ENCODE measurements at regions not wholly inside any gene's neighbourhood (a gene's known extent, or its start where the extent isn't known, plus 50 kb on each side); places are given as distances from the start of the nearest gene placed in this dataset.
"Not testable (repeated sequence)": the region's sequence is repeated elsewhere in the genome, so short reads cannot be mapped to it uniquely, and the experiment has no call there.

DNA sequence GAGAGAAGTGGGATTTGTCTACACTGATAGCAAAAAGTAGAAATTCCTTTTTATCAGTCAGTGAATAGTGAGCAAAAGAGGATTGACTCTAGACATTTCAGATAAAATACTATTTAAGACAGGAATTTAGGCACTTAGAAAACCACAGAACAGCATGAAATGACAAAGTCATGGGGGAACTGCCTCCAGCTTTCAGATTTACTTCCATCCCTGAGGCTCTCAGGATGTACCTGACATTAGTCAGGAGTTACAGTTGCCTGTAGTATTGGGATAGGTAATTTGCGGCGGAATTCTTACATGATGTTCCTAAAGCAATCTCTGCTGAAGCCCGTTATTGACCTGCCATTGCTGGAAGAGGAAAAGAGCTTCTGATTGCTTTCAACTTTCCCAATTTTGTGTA, 337.1 kb upstream of the MAP2 start:
- no peak for DNase-seq

DNA sequence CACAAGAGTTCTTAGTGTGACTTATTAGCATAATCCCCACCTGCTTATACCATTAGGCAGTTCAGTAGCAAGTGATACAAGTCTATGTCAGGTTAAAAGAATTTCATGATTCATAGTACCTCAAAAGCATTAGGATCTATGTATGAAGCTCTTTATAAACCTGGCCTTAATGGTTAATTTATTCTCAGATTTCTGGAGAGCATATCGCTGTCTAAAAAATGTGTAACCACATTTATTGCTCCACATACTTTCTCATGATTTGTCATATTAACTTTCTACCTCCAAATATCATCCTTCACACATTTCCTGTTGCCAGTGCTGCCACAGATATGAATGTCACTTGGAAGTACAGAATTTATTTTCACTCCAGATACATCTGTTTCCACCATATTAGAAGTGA, 332.8 kb upstream of the MAP2 start:
- no peak for DNase-seq

DNA sequence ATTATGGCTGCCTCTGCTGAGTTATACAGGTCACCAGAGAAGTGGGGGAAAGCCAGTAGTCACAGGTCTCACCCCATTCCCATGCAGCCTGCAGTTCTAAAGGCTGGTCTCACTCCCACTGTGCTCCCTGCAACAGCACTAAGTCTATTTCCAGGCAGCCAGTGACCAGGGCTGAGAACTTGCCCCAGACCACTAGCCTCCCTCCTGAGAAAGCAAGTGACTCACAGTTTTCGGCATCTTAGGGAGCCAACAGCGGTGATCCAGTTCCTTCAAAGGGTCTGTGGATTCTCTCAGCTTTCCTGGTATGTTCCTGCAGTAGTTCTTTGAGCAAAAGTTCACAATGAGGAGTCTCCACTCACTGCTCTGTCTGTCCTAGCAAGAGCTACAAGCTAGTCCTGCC, 329.6 kb upstream of the MAP2 start:
- no peak for DNase-seq

DNA sequence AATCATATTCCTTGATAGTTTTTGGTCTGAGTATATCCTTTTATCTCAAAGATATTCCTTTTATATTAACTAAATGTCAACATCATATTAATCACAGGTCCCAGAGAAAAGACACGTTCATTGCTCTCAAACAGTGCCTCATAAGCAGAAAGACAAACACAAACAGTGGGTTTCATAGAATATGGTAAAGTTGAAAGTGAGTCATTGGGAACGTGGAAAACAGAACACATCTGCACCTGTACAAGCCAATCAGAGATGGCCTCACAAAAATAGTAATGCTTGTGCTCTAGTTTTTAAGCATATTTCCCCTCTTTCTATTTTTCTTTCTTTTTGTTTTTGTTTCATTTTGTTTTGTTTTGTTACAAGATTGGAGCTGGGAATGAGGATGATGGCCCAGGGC, 328.4 kb upstream of the MAP2 start:
- no peak for DNase-seq

DNA sequence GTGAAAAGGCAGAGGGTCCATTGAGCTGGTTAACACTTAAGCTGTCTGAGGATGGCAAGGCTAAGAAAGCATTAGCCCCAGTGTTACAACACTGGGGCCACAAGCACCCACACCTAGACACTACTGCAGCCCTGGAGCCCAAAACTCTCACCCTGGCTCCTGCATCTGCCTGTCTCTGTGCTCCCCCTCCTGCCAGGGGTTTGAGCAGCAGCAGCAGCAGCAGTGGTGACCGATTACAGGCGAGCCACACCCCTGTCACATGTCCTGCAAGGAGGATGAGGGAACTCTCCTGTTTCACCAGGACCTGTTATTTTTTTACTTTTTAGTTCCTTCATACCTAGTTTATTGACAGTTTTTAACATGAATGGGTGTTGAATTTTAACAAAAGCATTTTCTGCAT, 326.7 kb upstream of the MAP2 start:
- DNase-seq: no peak

DNA sequence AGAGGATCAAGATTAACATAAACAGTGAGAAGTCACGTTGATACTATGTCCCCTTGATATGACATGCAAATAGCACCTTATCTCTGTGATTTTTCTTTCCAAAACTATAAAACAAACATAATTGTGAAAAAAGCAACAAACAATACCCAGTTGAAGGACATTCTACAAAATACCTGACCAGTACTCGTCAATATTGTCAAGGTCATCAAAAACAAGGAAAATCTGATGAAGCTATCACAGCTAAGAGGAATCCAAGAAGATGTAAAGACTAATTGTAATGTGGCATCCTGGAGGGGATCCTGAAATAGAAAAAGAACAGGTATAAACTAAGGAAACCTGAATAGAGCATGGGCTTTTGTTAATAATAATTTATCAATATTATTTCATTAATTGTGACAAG, 321.5 kb upstream of the MAP2 start:
- no peak for DNase-seq

DNA sequence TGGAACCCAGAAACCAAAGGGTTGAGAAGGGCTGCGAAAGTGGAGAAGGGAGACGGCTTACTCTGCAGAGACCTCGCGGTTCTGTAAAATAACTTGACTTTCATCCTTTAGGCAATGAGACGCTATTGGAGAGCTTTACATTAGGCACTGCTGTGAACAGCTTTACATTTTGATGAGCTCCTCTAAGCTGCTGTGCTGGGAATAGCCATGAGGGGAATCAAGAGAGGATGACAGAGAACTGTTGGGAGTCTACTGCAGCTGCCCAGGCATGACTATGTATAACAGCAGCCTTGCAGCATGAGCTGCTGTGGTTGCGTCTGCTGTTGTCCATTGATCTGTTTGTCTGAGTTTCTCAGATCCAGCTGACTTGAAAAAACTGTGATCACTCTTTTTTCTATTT, 310.8 kb upstream of the MAP2 start:
- peak; percentile 18 for DNase-seq

DNA sequence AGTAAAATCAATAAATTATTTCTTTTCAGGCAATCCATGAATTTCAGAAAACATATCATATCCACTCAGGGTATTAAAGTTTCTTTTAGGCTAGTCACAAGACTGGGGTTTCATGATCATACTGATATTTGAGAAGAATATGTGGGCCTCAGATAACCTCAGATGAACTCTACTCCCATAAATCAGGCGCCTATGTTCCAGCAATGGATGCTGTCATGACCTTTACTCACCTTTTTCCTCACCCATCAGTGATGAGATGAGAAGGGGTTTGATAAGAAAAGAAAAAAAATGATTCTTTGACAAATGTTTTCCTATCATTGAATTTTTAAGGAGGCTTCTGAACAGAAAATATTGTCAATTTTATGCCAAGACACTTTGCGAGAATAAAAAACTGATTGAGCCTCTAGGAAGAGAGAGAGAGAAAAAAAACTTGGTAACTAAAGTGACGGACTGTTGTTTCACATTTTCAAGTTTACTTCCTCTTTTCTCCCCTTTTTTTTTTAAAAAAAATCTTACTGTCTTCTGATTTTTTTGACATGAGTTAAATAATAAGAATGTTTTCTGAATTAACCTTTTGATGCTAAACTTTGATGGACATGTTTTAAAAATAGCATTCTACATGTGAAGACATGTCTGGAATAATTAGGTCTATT, 309.1 kb upstream of the MAP2 start:
- no peak for DNase-seq

DNA sequence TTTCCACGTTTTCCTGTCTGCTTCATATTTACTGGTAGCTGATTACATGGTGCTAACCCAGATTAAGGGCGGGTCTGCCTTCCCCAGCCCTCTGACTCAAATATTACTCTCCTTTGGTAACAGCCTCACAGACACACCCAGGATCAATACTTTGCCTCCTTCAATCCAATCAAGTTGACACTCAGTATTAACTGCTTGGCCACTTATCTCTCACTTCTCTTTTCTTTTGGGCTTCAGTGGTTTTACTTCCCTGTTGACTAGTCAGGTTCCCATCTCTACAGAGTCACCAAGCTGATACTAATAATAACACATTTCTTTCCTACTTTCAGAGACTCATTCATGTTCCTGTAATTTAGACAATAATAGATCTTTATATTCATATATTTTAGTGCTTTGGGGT, 302.2 kb upstream of the MAP2 start:
- DNase-seq: peak; percentile 16

DNA sequence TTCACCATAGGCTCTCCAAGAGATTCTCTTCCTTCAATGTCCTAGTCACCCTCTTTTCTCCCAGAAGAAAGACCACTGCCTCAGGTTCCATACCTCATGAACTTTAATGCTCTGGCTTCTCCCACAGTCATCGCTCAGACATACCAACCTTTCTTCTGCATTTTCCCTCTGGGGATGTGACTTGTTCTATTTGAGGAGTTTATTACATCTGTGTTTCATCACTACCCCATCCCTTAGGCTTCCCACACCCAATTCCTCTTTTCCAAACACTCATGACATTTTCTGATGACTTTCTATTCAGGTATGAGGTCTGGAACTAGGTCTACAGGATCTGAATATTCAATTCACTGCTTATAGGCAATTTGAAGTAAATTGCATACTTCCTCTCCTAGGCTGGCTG, 298.6 kb upstream of the MAP2 start:
- no peak for DNase-seq

DNA sequence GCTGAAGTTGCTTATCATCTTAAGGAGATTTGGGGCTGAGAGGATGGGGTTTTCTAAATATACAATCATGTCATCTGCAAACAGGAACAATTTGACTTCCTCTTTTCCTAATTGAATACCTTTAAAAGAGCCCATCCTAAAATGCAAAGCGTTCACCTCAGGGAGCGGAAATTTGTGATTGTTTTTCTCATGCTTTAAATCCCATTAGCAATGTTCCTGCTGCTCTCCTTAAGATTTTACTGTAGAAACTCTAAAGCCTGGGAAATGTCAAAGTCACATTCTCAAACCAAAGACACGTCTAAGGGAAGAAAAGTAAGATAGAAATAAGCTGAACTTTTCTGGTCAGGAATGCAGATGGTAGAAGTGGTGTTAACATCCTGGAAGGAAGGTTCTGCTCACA, 285.8 kb upstream of the MAP2 start:
- DNase-seq: no peak

DNA sequence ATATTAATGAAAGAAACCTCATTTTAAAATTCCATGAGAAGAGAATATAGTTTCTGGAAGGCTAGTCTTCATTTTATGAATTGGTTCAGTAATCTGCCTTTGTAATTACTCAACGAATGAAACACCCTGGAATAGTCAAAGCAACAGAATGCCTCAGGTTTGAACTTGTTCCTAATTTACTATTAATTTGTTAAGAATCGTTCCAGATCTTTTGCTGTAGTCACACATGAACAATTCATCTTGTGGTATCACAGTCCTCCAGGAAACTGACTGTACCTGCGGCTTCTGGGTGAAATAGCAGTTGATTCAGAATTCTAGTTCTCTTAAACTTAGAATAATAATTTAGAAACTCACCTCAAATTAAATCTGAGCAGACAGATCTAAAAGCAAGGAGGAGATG, 282.7 kb upstream of the MAP2 start:
- no peak for DNase-seq

DNA sequence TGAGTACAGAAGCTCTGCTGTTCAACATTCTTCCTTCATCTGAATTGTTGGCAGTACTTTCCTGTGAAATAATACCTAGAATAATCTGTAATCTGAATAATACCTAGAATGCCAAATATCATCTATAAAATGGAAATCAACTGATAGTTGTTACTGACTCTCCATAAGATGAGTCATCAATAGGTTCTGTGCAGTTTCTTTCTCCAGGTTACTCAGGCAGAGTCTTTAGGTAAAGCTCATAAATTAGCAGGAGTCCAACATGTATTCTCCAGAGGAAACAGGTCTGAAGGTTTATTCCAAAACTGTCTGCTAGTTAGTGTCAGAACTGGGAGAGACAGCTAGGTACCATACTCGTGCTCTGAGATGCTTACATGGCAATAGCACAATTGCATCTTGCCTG, 282.0 kb upstream of the MAP2 start:
- DNase-seq: no peak

DNA sequence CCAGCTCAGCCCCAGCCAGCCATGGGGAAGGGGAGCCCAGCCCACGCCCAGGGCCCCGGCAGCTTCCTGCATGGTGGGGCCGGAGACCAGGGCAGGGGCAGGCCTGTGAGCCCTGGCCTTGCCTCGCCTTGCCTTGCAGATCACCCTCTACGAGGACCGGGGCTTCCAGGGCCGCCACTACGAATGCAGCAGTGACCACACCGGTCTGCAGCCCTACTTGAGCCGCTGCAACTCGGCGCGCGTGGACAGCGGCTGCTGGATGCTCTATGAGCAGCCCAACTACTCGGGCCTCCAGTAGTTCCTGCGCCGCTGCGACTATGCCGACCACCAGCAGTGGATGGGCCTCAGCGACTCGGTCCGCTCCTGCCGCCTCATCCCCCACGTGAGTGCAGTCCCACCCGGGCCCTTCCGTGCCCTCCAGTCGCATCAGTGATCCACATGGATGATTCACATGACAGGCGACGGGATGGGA, 278.6 kb upstream of the MAP2 start:
- DNase-seq: not testable (repeated sequence)

DNA sequence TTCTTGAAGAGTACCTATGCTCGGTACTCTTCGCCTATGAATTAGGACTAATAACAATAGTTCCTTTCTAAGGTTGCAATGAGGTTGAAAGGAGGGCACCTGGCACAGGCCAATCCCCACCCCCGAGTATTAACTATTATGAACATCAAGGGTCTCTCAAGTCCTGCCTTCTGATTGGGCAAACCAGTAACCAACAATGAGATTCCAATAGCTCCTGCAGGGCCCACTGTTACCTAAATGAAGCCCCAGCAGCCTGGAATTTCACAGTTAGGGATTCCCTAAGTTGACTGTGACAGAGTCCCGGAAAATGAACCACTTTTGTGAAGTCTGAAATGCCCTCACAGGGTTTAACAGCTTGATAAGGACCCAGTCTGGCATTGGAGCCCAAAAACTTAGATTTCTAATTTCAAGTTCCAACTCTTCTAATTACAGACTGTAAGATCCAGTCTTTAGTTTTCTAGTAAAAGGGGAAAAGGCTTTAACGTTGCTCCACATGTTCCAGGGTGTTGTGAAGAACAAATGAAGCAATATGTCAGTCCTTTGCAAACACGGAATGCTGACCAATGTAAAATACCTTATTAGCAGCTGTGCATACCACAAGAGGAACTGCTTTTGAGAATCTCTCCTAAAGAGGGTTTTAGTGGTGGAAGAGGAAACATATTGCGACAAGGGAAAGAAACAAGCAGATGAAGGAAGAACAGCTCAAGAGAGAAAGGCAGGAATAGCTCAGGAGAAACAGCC, 277.7 kb upstream of the MAP2 start:
- no peak for DNase-seq

DNA sequence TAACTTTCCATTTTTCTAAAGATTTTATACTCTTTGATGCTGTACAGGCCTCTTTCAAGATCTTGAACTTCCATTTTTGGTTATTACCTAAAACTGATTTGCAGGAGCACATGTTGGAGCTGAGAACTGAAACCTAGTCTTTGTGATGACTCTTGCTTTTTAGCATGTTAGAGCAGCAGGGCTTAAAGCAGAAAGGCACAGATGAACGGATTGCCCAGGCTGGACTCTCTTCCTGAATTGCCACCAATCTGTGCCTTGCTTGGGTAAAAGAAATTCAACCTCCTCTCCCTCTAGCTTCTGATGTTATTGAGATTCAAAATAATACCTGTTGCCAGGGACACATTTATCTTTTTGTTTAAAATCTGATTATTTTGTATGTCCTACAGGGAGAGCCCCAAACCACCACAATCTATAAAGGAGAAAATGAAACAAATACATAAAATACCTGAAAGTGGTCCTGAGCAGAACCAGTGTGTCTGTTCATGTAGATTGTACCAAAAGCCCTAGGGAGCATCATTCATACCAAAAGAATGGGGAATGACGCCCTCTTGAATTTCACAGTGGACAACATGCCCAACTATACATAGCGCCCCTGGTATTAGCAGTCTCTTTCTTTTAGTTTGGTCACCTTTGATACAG, 277.0 kb upstream of the MAP2 start:
- no peak for DNase-seq

DNA sequence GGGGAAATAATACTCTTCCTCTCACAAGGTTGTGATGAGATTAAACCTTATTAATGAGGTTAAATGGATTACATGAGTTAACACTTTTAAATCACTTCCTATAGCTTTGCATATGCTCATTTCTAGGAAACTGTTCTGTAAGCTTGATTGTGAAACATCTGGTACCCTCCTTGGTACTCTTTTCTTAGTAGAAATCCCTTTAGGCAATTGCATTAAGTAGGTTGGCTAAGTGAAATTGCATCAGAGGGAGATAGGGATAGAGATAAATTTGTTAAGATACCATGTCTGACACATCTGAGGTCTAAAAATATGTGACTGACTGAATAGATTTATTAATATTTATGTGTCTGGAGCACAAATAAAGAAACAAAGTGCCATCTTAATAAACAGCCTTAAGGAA, 275.9 kb upstream of the MAP2 start:
- DNase-seq: peak; percentile 89

DNA sequence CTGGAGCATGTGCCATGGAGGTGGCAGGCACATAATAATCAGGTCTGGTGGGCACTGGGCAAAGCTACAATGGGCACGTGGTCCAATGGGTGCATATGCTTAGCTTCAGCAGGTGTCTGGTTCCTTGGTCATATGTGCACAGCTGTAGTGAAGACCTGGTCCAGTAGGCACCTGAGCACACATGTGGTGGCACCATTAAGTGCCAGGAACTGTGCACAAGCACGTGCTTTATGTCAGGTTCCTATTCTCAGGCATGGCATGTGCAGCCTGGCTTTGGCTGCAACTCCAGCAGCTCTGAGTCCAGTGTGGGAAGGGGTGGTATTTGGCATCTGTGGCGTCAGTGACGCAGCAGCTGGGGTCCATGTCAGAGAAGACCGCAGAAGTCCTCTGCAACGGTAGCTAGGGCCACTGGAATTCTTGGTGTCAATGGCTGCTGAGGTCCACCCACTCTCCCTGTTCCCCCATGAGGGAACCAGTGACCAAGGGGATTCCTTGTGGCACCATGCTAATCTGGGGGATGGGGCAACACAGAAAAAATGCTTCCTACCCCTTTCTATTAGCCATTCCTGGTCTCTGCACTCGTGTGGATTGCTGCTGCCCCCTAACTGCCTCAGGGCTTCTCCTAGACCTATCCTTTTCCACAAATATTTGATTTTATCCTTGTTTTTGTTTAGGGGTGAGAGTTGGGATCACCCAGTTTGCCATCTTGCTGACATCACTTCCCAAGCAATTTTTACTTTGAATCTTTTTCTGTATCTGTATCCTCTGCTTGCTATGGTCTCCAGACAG, 262.9 kb upstream of the MAP2 start:
- no peak for DNase-seq

DNA sequence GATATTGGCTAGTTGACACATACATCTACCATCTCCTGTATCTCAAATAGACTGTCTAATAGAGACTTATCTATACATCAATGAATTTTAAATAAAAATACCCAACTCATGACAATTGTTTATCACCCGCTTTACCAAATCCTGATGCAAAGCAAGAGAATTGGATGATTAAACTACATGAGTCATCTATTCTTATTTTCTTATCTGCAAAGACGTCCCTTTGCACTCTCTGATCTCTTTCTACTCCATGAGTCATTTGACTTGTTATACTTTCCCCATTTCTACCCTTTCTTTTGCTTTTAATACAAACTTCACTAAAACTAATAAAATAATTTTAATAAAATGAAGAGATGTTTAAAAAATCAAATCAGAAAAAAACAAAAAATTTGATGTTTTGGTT, 261.7 kb upstream of the MAP2 start:
- DNase-seq: no peak

DNA sequence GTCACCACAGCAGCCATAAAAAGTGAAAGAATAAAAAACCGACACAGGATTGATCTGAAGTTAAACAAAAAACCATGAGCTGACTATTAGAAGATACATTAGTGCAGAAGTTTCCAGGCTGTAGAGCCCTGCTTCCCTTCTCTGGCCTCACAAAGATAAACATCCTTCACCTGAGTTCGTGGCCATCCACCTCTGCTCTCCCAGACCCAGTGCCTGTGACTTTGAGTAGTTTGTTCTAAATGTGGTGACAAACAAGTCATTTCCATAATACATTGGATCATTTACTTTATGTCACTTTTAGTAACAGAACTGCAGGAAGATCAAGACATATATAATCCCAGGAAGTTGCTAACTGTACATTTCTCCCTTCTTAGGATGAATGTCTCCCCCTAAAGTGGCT, 241.9 kb upstream of the MAP2 start:
- DNase-seq: no peak

DNA sequence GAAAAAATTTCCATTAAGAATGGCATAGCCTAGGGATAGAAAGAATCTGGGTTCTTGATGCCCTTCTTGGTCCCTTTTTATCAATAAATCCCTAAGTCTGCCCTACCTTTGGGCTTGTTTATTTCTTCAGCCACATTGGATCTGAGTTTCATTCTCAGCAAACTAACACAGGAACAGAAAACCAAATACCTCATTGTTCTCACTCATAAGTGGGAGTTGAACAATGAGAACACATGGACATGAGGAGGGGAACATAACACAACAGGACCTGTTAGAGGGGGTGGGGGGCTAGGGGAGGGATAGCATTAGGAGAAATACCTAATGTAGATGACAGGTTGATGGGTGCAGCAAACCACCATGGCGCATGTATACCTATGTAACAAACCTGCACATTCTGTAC, 237.0 kb upstream of the MAP2 start:
- peak; percentile 45 for DNase-seq

DNA sequence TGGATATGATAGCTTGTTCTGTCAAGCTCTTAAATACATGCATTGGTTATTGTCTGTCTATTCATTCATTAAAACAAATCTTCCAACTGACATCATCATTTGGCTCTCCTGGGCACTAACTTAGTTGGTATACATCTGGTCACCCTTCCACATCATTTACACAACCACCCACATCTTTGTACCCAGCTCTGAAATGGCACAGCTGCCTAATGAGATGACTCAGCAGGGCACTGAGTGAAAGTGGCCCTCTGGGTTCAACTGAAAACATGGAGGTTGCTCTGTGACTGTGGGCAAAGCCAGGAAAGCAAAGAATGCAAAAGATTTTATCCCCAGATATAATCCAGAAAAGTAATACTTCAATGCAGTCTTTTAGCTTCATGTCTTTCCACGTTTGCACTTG, 234.0 kb upstream of the MAP2 start:
- no peak for DNase-seq

DNA sequence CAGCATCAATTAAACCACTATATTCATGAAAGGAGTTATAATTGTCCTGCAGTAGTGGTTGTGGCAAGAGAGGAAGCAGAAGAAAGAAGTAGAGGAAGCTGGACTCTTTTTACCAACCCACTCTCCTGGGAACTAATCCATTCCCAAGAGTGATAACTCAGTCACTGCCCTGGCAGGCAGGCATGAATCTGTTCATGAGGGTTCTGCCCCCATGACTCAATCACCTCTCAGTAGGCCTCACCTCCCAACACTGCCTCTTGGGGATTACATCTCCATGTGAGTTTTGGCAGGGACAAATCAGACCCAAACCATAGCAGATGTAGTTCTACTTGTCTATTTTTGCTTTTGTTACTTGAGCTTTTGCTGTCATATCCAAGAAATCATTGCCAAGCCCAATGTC, 232.7 kb upstream of the MAP2 start:
- peak; percentile 11 for DNase-seq

DNA sequence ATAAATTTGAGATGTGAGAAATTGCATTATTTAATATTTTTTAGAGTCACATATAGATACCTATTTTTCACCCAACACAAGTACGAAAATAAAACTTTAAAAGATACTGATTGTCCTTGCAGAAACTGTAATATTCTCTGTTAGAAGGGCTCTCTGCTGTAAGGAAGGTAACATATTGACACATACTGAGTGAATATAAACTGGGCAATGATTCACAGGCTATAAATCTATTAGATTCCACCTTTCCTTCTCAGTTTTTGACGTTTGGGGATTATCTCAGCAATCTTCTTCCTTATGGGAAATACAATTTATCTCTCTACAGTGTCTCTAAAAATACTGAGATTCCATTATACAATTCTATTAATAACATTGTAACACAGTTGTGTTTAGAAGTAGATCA, 229.1 kb upstream of the MAP2 start:
- DNase-seq: no peak
